ENCODE measurements at regions not wholly inside any gene's neighbourhood (a gene's known extent, or its start where the extent isn't known, plus 50 kb on each side); places are given as distances from the start of the nearest gene placed in this dataset.

DNA sequence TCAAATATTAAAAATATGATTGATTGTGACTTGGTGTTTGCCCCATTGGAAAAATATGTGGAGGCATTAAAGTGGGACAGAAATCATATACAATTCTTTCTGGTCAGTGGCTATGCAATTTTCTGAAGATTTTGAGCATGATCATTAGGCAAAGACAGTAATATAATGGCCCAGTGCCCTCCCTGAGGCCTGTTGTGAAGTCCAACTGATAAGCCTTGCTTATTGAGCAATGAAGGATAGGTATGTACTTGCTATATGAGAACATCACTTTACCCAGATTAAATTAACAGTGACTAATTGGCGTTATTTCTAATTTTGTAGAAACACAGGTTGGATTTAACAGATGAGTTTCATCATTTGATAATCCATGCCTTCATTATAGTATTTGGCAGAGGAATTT is 57.1 kb downstream of the NKX2-1 start:
- TF ChIP-seq, protein P1, sequence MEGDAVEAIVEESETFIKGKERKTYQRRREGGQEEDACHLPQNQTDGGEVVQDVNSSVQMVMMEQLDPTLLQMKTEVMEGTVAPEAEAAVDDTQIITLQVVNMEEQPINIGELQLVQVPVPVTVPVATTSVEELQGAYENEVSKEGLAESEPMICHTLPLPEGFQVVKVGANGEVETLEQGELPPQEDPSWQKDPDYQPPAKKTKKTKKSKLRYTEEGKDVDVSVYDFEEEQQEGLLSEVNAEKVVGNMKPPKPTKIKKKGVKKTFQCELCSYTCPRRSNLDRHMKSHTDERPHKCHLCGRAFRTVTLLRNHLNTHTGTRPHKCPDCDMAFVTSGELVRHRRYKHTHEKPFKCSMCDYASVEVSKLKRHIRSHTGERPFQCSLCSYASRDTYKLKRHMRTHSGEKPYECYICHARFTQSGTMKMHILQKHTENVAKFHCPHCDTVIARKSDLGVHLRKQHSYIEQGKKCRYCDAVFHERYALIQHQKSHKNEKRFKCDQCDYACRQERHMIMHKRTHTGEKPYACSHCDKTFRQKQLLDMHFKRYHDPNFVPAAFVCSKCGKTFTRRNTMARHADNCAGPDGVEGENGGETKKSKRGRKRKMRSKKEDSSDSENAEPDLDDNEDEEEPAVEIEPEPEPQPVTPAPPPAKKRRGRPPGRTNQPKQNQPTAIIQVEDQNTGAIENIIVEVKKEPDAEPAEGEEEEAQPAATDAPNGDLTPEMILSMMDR (IDR thresholded peaks at IDR 0.05), result no peak
- TF ChIP-seq POLR2AphosphoS5 (IDR thresholded peaks at IDR 0.05), result no peak
- TF ChIP-seq POLR2A (IDR thresholded peaks at IDR 0.05), result no peak
